CD14-positive monocyte (primary cell): ENCODE measurements at regions not wholly inside any gene's neighbourhood (a gene's known extent, or its start where the extent isn't known, plus 50 kb on each side); places are given as distances from the start of the nearest gene placed in this dataset.

Source experiments
- DNase-seq, 3 donors: peaks; one replicate each; pipeline ENCODE4 v3.0.0-alpha.2; 2011 to 2022
- H2AFZ ChIP-seq: 2 replicates; pipeline ENCODE4 v1.6.0; 2012; ENCODE audit warnings: mild to moderate bottlenecking, low read depth, low read length, inconsistent platforms; ENCODE audit not compliant: insufficient read depth, poor library complexity, severe bottlenecking
- H3K27ac ChIP-seq, 2 donors: 1 replicate in 1 of 2; 2 replicates in 1 of 2; pipeline ENCODE4 v1.5.1; 2012 to 2013; ENCODE audit warnings: low read length in 2 of 2, control low read depth in 1 of 2, inconsistent platforms in 1 of 2, low read depth in 1 of 2, mild to moderate bottlenecking in 1 of 2
- H3K27me3 ChIP-seq, 2 donors: one replicate each; pipeline versions ENCODE4 v1.6.0 to v1.6.1; 2011 to 2013; ENCODE audit warnings: low read length in 2 of 2; ENCODE audit not compliant: control insufficient read depth in 2 of 2, insufficient read depth in 2 of 2
- H3K36me3 ChIP-seq, 2 donors: replicated peaks in 1 of 2; 1 replicate in 1 of 2; 2 replicates in 1 of 2; pipeline versions ENCODE4 v1.5.1 to v1.6.1; 2012 to 2013; ENCODE audit warnings: low read length in 2 of 2, control low read depth in 1 of 2, inconsistent platforms in 1 of 2, mild to moderate bottlenecking in 1 of 2; ENCODE audit not compliant: insufficient read depth in 2 of 2, control insufficient read depth in 1 of 2
- H3K4me1 ChIP-seq, 2 donors: 1 replicate in 1 of 2; 2 replicates in 1 of 2; pipeline versions ENCODE4 v1.5.1 to v1.6.1; 2012 to 2013; ENCODE audit warnings: low read length in 2 of 2, control low read depth in 1 of 2, inconsistent platforms in 1 of 2, mild to moderate bottlenecking in 1 of 2, moderate library complexity in 1 of 2; ENCODE audit not compliant: insufficient read depth in 2 of 2, control insufficient read depth in 1 of 2
- H3K4me2 ChIP-seq: replicated peaks from 2 replicates; pipeline ENCODE3; 2012; ENCODE audit warnings: low read length, moderate library complexity, mild to moderate bottlenecking; ENCODE audit not compliant: poor library complexity, severe bottlenecking; ENCODE audit errors: extremely low read depth
- H3K4me3 ChIP-seq, 3 experiments: fragments of 200-600 bp in 1 of 3; sonication (generic) in 1 of 3; replicated peaks in 1 of 3; 1 replicate in 2 of 3; 2 replicates in 1 of 3; pipeline ENCODE4 v1.5.1; 2011 to 2013; ENCODE audit warnings: low read length in 3 of 3, mild to moderate bottlenecking in 3 of 3, control low read depth in 2 of 3, low read depth in 2 of 3, inconsistent platforms in 1 of 3, moderate library complexity in 1 of 3
- H3K79me2 ChIP-seq: 2 replicates; pipeline ENCODE4 v1.6.0; 2012; ENCODE audit warnings: mild to moderate bottlenecking, control low read depth, inconsistent platforms, low read length, moderate library complexity; ENCODE audit not compliant: insufficient read depth
- H3K9ac ChIP-seq: 2 replicates; pipeline ENCODE4 v1.6.0; 2017; ENCODE audit warnings: low read length, mild to moderate bottlenecking; ENCODE audit not compliant: insufficient read depth, poor library complexity, severe bottlenecking
- H3K9me3 ChIP-seq, 2 donors: replicated peaks in 1 of 2; 1 replicate in 1 of 2; 2 replicates in 1 of 2; pipeline versions ENCODE4 v1.5.1 to v1.6.1; 2012 to 2013; ENCODE audit warnings: low read length in 2 of 2, control low read depth in 1 of 2; ENCODE audit not compliant: control insufficient read depth in 1 of 2, insufficient read depth in 1 of 2
- H4K20me1 ChIP-seq: 2 replicates; pipeline ENCODE4 v1.6.0; 2012; ENCODE audit warnings: mild to moderate bottlenecking, low read length, control low read depth, moderate library complexity; ENCODE audit not compliant: insufficient read depth
- H3K27ac Mint-ChIP-seq, 7 donors: one replicate each; pipeline ENCODE4 v1.8.0; 2020; ENCODE audit warnings: mild to moderate bottlenecking in 7 of 7, mixed read lengths in 7 of 7, moderate library complexity in 6 of 7, inconsistent platforms in 2 of 7
- H3K27me3 Mint-ChIP-seq, 3 donors: one replicate each; pipeline ENCODE4 v1.8.0; 2021 to 2022; ENCODE audit warnings: low read depth in 3 of 3, mild to moderate bottlenecking in 3 of 3, mixed read lengths in 3 of 3, moderate library complexity in 3 of 3, inconsistent platforms in 1 of 3
- H3K36me3 Mint-ChIP-seq, 2 donors: one replicate each; pipeline ENCODE4 v1.8.0; 2020; ENCODE audit warnings: mixed read lengths in 2 of 2, inconsistent platforms in 1 of 2, mild to moderate bottlenecking in 1 of 2
- H3K4me1 Mint-ChIP-seq: one replicate; pipeline ENCODE4 v1.8.0; 2020; ENCODE audit warnings: mild to moderate bottlenecking, mixed read lengths
- H3K4me3 Mint-ChIP-seq, 2 donors: one replicate each; pipeline ENCODE4 v1.8.0; 2020; ENCODE audit warnings: mild to moderate bottlenecking in 2 of 2, mixed read lengths in 2 of 2, moderate library complexity in 1 of 2
- H3K9me3 Mint-ChIP-seq, 7 donors: one replicate each; pipeline ENCODE4 v1.8.0; 2020 to 2022; ENCODE audit warnings: mixed read lengths in 7 of 7, mild to moderate bottlenecking in 6 of 7, moderate library complexity in 6 of 7, inconsistent platforms in 2 of 7
- WGBS: methylation state at CpG from one replicate; pipeline ENCODE4 v1.1.5; 2013; ENCODE audit warnings: missing lambda C conversion rate; ENCODE audit not compliant: insufficient coverage; 5-methylcytosine and 5-hydroxymethylcytosine counted together
- intact Hi-C, 2 donors: fragments of 100-400 bp; cut with micrococcal nuclease; formaldehyde crosslinking; loops; one replicate each; pipeline versions ENCODE4 v1.15.0 to v1.15.1; 2023
- TF ChIP-seq, protein P1 (sequence below): fragments of 200-600 bp; IDR thresholded peaks from one replicate; pipeline ENCODE4 v1.8.0; 2022; ENCODE audit warnings: antibody characterized with exemption, mild to moderate bottlenecking

DNA sequence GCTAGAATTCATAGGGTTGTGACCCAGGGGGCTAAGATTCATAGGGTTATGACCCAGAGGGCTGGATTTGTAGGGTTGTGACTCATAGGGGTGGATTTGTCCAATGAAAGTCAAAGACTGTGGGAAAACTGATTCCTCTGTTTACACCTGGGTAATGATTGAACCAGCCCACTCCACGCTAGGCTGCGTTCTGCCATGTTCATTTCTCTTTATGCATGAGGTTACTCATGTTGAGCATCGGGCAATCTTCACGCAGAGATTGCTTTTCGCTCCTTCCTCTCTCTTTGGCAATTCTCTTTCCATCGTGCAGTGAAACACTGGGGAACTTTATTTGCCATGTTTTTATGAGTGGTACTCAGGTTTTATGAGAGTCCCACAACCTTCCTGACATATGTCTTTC is 127.8 kb downstream of the CRLF2 start:
- DNase-seq: no peak
- H3K4me3 ChIP-seq: no peak overlapping the region
- H3K36me3 ChIP-seq: no peaks in the 10 kb centered on the region
- peaks cover 27 to 34% (median 30%) of the 10 kb centered on the region in 7 donors for H3K9me3 Mint-ChIP-seq
- H3K4me2 ChIP-seq: no peak overlapping the region
- no peak overlapping the region for H3K9ac ChIP-seq
- no peaks in the 10 kb centered on the region for H3K4me1 Mint-ChIP-seq
- WGBS: 94% methylated on average over 3 of the region's 6 CpGs
- no peak overlapping the region for H3K27ac ChIP-seq
- intact Hi-C loops: no loop called here
- no peaks in the 10 kb centered on the region for H3K4me1 ChIP-seq
- H2AFZ ChIP-seq: no peak overlapping the region
- TF ChIP-seq, protein P1, sequence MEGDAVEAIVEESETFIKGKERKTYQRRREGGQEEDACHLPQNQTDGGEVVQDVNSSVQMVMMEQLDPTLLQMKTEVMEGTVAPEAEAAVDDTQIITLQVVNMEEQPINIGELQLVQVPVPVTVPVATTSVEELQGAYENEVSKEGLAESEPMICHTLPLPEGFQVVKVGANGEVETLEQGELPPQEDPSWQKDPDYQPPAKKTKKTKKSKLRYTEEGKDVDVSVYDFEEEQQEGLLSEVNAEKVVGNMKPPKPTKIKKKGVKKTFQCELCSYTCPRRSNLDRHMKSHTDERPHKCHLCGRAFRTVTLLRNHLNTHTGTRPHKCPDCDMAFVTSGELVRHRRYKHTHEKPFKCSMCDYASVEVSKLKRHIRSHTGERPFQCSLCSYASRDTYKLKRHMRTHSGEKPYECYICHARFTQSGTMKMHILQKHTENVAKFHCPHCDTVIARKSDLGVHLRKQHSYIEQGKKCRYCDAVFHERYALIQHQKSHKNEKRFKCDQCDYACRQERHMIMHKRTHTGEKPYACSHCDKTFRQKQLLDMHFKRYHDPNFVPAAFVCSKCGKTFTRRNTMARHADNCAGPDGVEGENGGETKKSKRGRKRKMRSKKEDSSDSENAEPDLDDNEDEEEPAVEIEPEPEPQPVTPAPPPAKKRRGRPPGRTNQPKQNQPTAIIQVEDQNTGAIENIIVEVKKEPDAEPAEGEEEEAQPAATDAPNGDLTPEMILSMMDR: no peak
- H3K79me2 ChIP-seq: no peaks in the 10 kb centered on the region
- H4K20me1 ChIP-seq: no peaks in the 10 kb centered on the region
- no peak overlapping the region for H3K27ac Mint-ChIP-seq
- no peak overlapping the region for H3K4me3 Mint-ChIP-seq
- peaks cover 5 to 21% (median 16%) of the 10 kb centered on the region in 3 donors for H3K27me3 Mint-ChIP-seq
- H3K36me3 Mint-ChIP-seq: no peaks in the 10 kb centered on the region
- peaks cover 0 to 2% of the 10 kb centered on the region in 2 donors for H3K27me3 ChIP-seq
- peaks cover 19 to 23% of the 10 kb centered on the region in 2 donors for H3K9me3 ChIP-seq

DNA sequence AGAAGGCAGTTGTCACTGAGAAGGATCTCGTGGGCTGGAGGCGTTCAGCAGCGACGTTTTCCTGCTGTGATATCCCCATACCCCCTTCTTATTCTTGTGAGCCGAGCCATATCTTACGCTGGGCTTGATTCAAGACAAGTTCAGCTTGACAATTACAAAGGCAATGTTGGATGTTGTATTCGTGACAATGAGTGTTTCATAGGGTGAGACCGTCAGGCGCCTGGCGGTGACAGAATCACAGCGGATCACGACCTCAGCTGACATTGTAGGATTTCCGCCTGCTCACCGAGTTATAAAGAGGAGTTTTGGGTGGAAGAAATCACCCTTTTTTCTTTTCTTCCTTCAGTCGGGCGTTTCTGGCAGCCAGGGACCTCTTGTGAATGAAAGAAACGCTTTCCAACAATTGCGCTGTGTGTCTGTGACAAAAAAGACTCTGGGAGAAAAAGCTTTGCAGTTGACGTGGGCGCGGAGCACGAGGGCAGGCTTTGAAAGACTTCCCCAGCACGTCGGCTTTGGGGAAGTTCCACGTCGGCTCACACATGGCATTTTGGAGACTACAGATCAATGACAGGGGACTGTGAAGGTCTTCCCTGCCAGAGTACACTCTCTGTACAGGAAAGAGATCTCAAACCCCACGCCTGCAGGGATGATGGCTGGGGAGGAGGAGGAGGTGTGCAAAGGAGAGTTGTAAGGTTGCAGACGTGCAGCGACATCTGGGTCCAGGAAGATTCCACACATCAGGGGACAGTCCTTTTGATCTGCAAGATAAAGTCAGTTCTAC is 135.4 kb downstream of the CRLF2 start:
- Mint-ChIP-seq H3K4me1 (peaks cover 5% of the 10 kb centered on the region), H3K9me3 (peaks cover 11 to 24% (median 16%) of the 10 kb centered on the region in 7 donors), H3K36me3 (no peaks in the 10 kb centered on the region), H3K27ac (peak overlapping the region in 2 of 7 donors; percentile 1 to 26), H3K27me3 (peaks cover 23 to 25% (median 24%) of the 10 kb centered on the region in 3 donors), H3K4me3 (peak overlapping the region in 1 of 2 donors; percentile 43)
- Histone ChIP-seq H3K27me3 (no peaks in the 10 kb centered on the region), H3K9me3 (peaks cover 7% of the 10 kb centered on the region in 2 donors), H3K79me2 (no peaks in the 10 kb centered on the region), H3K4me3 (no peak overlapping the region), H3K4me1 (no peaks in the 10 kb centered on the region), H3K4me2 (no peak overlapping the region), H3K36me3 (no peaks in the 10 kb centered on the region), H4K20me1 (no peaks in the 10 kb centered on the region), H3K27ac (no peak overlapping the region), H3K9ac (no peak overlapping the region), H2AFZ (no peak overlapping the region)
- TF ChIP-seq, protein P1: no peak
- 40% methylated on average over 19 of the region's 29 CpGs for WGBS
- intact Hi-C loops: no loop called here
- no peak for DNase-seq
